Activated B cell treated with CpG ODN at 0.5 μM for 24 hours (primary cell): ENCODE measurements at regions not wholly inside any gene's neighbourhood (a gene's known extent, or its start where the extent isn't known, plus 50 kb on each side); places are given as distances from the start of the nearest gene placed in this dataset.

Experiments used
- ATAC-seq: fragments of 200-7000 bp; cut with Tn5 transposase; one replicate; pipeline ENCODE4 v1.10.0; 2021; ENCODE audit warnings: low read depth, mild to moderate bottlenecking, moderate library complexity
- CTCF ChIA-PET: fragments of 350-600 bp; sonication (Branson Sonifier 250); formaldehyde crosslinking; loops from one replicate; lab custom pipeline; 2021; ENCODE audit warnings: antibody characterized with exemption; lab: Charles Lee
- POLR2A ChIA-PET: fragments of 350-600 bp; sonication (Branson Sonifier 250); formaldehyde crosslinking; loops from one replicate; lab custom pipeline; 2021; ENCODE audit warnings: antibody characterized with exemption; lab: Charles Lee
- DNase-seq: peaks from one replicate; pipeline ENCODE4 v3.0.0; 2022
- H3K27ac Mint-ChIP-seq: one replicate; pipeline ENCODE4 v1.8.0; 2020; ENCODE audit warnings: mixed read lengths
- H3K27me3 Mint-ChIP-seq: one replicate; pipeline ENCODE4 v1.8.0; 2021; ENCODE audit warnings: mixed read lengths
- H3K36me3 Mint-ChIP-seq: one replicate; pipeline ENCODE4 v1.8.0; 2021; ENCODE audit warnings: low read depth, mixed read lengths
- H3K4me1 Mint-ChIP-seq: one replicate; pipeline ENCODE4 v1.8.0; 2021; ENCODE audit warnings: mixed read lengths
- H3K4me3 Mint-ChIP-seq: one replicate; pipeline ENCODE4 v1.8.0; 2020; ENCODE audit warnings: mild to moderate bottlenecking, mixed read lengths
- H3K9me3 Mint-ChIP-seq: one replicate; pipeline ENCODE4 v1.8.0; 2020; ENCODE audit warnings: mixed read lengths
- CTCF ChIP-seq: fragments of 200-600 bp; IDR thresholded peaks from one replicate; pipeline ENCODE4 v1.8.0; 2022; ENCODE audit warnings: antibody characterized with exemption, mild to moderate bottlenecking
- intact Hi-C: fragments of 100-400 bp; cut with micrococcal nuclease; formaldehyde crosslinking; loops from one replicate; pipeline ENCODE4 v1.15.1; 2024

- CTCF ChIA-PET, result no interaction called here
- Mint-ChIP-seq H3K4me3 (no peak overlapping the region), H3K4me1 (no peaks in the 10 kb centered on the region), H3K27me3 (peaks cover 2% of the 10 kb centered on the region), H3K9me3 (peaks cover 1% of the 10 kb centered on the region), H3K27ac (no peak overlapping the region), H3K36me3 (no peaks in the 10 kb centered on the region)
- intact Hi-C loops, result no loop called here
- ATAC-seq, result no peak
- POLR2A ChIA-PET, result no interaction called here
- TF ChIP-seq CTCF, result no peak
- DNase-seq, result no peak
Observed at GRCh38 chr4:151859641-151860040, 98.8 kb upstream of the GATB start.

- Mint-ChIP-seq H3K4me1 (no peaks in the 10 kb centered on the region), H3K27me3 (peaks cover 2% of the 10 kb centered on the region), H3K36me3 (no peaks in the 10 kb centered on the region), H3K9me3 (peaks cover 1% of the 10 kb centered on the region), H3K4me3 (no peak overlapping the region), H3K27ac (no peak overlapping the region)
- intact Hi-C loops, result no loop called here
- ATAC-seq, result no peak
- no peak for DNase-seq
- ChIA-PET CTCF (no interaction called here), POLR2A (no interaction called here)
- TF ChIP-seq CTCF, result no peak
Observed at GRCh38 chr4:151858356-151858755, 97.5 kb upstream of the GATB start.

- DNase-seq (no peak), ATAC-seq (no peak)
- Mint-ChIP-seq H3K27ac (no peak overlapping the region), H3K27me3 (peaks cover 2% of the 10 kb centered on the region), H3K4me3 (no peak overlapping the region), H3K9me3 (peaks cover 1% of the 10 kb centered on the region), H3K36me3 (no peaks in the 10 kb centered on the region), H3K4me1 (no peaks in the 10 kb centered on the region)
- POLR2A ChIA-PET, result no interaction called here
- intact Hi-C loops, result no loop called here
- CTCF ChIA-PET, result no interaction called here
- TF ChIP-seq CTCF, result no peak
Observed at GRCh38 chr4:151857368-151857767, 96.6 kb upstream of the GATB start.

GRCh38 chr4:151855747-151856146, 94.9 kb upstream of the GATB start:
- Mint-ChIP-seq H3K36me3 (no peaks in the 10 kb centered on the region), H3K4me1 (no peaks in the 10 kb centered on the region), H3K4me3 (no peak overlapping the region), H3K27ac (no peak overlapping the region), H3K9me3 (peaks cover 1% of the 10 kb centered on the region), H3K27me3 (peaks cover 6% of the 10 kb centered on the region)
- no peak for TF ChIP-seq CTCF
- no peak for DNase-seq
- ChIA-PET POLR2A (no interaction called here), CTCF (no interaction called here)
- intact Hi-C loops, result no loop called here
- no peak for ATAC-seq

GRCh38 chr4:151854731-151855130, 93.9 kb upstream of the GATB start:
- no peak for TF ChIP-seq CTCF
- CTCF ChIA-PET, result no interaction called here
- no peak for ATAC-seq
- Mint-ChIP-seq H3K9me3 (peaks cover 1% of the 10 kb centered on the region), H3K4me1 (no peaks in the 10 kb centered on the region), H3K4me3 (no peak overlapping the region), H3K27me3 (peaks cover 6% of the 10 kb centered on the region), H3K36me3 (no peaks in the 10 kb centered on the region), H3K27ac (no peak overlapping the region)
- POLR2A ChIA-PET, result no interaction called here
- DNase-seq, result no peak
- intact Hi-C loops, result no loop called here
